ENCODE measurements at regions not wholly inside any gene's neighbourhood (a gene's known extent, or its start where the extent isn't known, plus 50 kb on each side); places are given as distances from the start of the nearest gene placed in this dataset.

DNA sequence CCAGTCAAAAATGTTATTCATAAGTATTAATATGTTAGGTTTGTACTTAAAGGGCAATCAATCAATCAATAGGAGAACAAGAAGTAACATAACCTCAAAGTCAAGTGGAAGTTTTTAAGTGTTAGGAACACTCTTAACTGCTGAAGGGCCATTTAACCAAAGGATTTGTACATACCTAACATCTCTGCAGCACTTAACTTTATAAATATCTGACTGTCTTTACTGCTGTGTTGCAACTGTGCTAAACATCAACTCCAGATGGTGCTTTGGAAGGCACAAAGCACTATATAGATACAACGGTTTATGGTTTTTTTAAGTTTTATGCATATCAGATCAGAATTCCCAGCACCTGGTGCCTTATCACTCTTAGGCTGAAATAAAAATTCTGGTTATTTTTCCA lies 604.9 kb upstream of the PTGER4 start:
- TF ChIP-seq POLR2A (IDR thresholded peaks at IDR 0.05) = no peak
- TF ChIP-seq, protein P1, sequence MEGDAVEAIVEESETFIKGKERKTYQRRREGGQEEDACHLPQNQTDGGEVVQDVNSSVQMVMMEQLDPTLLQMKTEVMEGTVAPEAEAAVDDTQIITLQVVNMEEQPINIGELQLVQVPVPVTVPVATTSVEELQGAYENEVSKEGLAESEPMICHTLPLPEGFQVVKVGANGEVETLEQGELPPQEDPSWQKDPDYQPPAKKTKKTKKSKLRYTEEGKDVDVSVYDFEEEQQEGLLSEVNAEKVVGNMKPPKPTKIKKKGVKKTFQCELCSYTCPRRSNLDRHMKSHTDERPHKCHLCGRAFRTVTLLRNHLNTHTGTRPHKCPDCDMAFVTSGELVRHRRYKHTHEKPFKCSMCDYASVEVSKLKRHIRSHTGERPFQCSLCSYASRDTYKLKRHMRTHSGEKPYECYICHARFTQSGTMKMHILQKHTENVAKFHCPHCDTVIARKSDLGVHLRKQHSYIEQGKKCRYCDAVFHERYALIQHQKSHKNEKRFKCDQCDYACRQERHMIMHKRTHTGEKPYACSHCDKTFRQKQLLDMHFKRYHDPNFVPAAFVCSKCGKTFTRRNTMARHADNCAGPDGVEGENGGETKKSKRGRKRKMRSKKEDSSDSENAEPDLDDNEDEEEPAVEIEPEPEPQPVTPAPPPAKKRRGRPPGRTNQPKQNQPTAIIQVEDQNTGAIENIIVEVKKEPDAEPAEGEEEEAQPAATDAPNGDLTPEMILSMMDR (IDR thresholded peaks at IDR 0.05) = no peak
